HG03025 (cell line): ENCODE measurements at regions not wholly inside any gene's neighbourhood (a gene's known extent, or its start where the extent isn't known, plus 50 kb on each side); places are given as distances from the start of the nearest gene placed in this dataset.

Experiments
- ATAC-seq: cut with Tn5 transposase; IDR thresholded peaks from one replicate; pipeline ENCODE4 v1.9.1; 2021; ENCODE audit warnings: mild to moderate bottlenecking, moderate library complexity; ENCODE audit not compliant: unreplicated experiment, low FRiP score

- no peak for ATAC-seq
Measured at GRCh38 chr2:191738003-191738402, 60.1 kb downstream of the NABP1 start.

GRCh38 chr2:191738667-191739066 lies 60.7 kb downstream of the NABP1 start:
- ATAC-seq = no peak

DNA sequence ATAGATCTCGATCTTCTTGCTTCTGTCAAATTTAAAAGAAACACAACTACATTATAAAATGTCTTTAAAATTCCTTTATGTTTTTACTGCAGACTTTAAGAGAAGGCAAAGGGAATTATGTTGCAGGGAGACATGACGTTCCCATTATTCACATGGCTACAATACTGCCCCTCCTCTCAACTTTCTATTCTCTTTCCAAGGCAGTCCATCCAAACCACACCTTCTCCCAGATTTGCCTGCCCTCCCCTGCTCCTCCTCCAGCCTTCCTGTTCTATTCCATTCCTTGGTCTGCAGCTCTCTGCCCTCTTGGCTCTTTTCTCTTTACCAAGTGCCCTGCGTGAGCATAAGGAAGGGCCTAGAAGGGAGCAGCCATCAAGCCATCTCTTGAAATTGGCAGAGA lies 61.3 kb downstream of the NABP1 start:
- no peak for ATAC-seq

- peak; percentile 93 for ATAC-seq
Measured at GRCh38 chr2:191740016-191740419, 62.1 kb downstream of the NABP1 start.

GRCh38 chr2:191740759-191741158 lies 62.8 kb downstream of the NABP1 start:
- ATAC-seq = no peak

- ATAC-seq = no peak
Measured at GRCh38 chr2:191746346-191747169, 68.6 kb downstream of the NABP1 start.

- no peak for ATAC-seq
Measured at GRCh38 chr2:191747170-191747530, 69.2 kb downstream of the NABP1 start.

GRCh38 chr2:191748059-191748461 lies 70.1 kb downstream of the NABP1 start:
- peak; percentile 21 for ATAC-seq

DNA sequence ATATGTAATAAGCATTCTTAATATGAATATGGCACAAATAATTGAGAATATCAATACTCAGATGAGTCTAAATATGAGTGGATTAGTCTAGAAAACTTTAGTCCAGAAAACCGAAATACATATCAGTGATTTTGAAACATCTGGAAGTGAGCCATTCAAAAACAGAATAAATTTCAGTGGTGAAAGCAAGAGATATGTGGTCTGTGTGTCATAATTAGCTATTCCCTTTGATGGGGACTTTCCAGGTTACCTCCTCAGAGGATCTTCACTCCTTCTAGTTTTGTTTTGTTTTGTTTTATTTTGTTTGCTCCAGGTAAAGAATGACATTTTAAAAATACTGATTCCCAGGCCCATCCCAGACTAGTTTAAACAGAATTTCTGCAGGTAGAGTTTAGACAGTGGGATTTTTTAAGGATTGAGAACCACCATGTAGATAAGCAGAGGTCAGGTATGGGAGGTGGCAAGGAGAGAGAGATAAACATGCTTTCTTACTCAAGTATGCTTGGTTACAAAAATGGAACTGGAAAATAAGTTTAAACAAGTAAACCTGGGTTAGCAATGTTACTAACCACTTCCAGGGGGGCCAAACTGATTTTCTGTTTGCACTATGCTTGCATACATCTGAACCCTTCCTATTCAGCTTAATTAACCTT lies 70.7 kb downstream of the NABP1 start:
- ATAC-seq = peak; percentile 62

- peak; percentile 18 for ATAC-seq
Measured at GRCh38 chr2:191749181-191749540, 71.2 kb downstream of the NABP1 start.

- no peak for ATAC-seq
Measured at GRCh38 chr2:191754103-191754502, 76.2 kb downstream of the NABP1 start.

DNA sequence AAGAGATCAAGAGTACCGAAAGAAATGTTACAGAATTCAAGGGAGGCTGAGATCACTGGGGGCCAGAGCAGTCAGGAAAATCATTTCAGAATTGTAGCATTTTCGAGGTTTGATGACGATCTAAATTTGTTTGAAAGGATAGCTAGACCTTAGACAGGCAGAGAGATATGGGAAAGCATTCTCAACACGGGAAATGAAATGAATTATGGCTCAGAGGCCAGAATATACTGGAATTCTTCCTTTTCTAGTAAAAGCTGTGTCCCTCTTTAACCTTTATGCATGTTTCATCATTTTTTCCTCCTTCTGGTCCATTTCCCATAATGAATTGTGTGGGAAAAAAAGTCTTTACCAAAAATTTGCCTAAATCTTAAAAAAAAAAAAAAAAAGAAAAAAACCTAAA lies 78.8 kb downstream of the NABP1 start:
- ATAC-seq = no peak

DNA sequence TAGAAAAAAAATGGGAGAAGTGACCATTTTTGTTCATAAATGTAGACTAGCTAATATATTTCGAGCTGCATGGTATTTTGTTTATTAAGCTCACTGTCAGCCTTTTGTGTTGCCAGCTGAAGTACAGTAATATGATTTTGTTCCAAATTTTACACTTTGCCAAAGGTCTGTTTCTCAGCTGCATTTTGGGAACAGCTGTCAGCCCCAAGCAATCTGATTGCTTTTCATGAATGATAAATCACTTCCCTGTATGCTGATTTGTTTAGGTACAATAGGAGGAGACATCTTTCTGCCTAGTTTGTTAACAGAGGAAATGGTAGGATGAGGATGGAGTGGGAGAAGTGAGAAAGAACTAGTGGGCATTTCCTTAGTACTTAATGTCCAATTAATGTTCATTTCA lies 79.3 kb downstream of the NABP1 start:
- no peak for ATAC-seq

DNA sequence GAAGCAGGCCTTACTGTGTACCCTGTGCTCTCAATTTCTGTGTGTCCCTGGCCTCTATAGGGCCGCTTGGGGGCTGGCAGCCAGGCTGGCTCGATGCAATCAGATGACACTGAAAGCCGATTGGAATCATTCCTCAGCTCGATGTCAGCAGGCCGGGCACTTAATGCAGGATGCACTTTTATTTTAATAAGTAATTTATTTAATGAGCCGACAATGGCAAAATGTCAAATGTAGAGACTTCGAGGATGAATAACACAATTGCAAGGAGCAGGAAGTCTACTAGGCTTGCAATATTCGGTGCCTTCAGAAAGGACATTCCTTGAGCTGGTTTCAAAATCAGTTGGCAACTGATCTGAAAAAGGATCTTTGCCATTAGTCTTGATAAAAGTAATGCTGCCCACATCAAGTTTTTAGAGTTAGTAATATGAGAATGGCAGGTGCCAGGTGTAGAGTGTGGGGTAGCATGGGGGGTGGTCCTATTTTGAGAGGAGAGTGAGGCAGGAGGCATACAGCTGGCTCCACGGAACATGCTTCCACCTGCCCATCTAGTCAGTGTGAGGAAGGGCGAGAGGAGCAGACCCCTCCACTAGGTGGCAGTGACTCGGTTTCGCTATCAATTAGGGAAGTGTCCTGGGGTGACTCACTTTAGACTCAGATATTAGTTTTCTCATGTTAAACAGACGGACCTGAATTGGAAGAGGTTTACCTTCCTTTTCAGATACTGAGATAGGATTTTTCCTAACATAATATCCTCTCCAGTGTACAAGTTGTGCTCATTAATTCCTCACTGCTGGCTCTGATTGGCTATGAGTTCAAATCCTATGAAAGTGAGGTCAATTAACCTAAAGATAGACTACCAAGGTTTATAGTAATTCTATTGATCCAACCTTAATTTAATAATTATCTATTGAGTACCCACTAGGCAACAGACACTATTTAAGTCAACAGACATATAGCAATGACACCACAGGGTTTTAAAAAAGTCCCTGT lies 80.9 kb downstream of the NABP1 start:
- peak; percentile 100 for ATAC-seq

DNA sequence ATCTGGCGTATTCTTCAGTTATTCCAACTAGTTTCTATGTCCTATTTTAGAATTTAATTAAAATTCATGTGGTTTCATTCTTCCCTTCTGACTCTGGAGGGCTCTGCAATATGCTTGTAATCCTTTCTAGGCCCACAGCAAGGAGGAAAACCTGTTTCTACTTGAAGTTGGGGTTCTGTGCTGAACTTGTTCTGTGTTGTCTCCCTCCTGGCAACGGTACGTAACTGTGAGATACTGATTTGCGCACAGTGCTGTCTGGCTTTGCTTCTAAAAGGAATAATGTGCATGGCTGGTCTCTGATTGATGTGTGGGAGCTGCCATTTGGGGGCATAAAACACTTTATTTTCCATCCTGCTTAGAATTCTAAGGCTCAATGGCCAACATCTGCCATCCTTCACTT lies 81.7 kb downstream of the NABP1 start:
- ATAC-seq = no peak

DNA sequence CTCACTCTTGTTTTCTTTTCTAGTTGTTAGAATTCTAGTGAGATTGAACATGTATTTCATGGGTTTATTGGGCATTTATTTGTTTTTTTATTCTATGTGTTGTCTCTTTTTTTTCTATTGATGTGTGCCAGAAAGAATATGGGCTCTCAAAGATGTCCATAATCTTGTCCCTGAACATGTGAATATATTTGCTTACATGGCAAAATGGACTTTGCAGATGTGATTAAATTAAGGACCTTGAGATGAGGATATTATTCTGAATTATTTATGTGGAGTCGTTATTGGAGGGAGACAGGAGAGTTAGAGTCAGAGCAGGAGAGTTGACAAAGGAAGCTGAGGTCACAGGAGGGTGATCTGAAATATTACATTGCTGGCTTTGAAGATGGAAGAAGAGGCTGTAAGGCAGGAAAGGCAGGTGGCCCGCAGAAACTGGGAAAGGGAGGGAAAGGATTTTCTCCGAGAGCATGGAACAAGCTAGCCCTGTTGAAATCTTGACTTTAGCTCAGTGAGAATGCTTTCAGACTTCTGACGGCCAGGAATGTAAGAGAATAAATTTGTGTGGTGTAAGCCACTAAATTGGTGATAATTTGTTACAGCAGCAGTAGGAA lies 82.8 kb downstream of the NABP1 start:
- ATAC-seq = no peak

GRCh38 chr2:191773136-191773535 lies 73.8 kb downstream of the CAVIN2 start:
- ATAC-seq = no peak

- no peak for ATAC-seq
Measured at GRCh38 chr2:191777351-191777750, 69.5 kb downstream of the CAVIN2 start.

DNA sequence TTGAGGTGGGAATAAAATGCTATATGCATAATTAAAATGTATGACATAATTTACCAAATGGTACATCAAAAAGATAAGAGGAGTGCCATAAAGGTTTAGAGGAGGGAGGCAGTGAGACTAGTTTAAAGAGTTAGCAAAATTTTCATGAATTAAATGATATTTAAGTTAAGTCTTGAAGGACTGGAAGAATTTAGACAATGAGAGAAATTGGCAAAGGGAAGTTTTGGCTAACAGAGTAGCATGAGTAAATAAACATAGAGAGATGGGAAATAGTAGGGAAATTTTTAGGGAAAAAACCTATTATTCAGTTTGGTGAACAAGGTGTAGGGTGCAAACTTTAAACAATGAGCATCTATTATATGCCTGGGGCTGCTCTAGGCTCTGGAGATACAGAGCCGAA lies 68.8 kb downstream of the CAVIN2 start:
- no peak for ATAC-seq

GRCh38 chr2:191782351-191782750 lies 64.5 kb downstream of the CAVIN2 start:
- no peak for ATAC-seq

DNA sequence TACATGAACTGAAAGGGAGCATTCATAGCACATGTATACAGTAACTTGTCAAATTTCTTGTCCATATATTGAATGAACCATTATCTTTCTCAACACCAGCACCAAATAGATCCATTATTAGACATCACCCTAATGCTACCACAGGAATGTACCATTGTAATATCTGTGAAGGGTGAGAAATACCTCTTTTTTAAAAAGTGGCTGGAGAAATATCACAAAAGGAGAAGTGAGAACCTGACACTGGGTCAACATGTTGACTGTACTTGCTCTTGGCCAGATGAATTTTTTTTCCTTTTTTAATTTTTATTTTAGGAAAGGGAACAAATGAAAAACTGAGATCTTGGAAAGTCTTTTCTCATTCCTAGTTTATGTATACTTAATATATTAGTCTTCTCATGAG lies 63.5 kb downstream of the CAVIN2 start:
- ATAC-seq = no peak
